ENCODE measurements at regions not wholly inside any gene's neighbourhood (a gene's known extent, or its start where the extent isn't known, plus 50 kb on each side); places are given as distances from the start of the nearest gene placed in this dataset.

DNA sequence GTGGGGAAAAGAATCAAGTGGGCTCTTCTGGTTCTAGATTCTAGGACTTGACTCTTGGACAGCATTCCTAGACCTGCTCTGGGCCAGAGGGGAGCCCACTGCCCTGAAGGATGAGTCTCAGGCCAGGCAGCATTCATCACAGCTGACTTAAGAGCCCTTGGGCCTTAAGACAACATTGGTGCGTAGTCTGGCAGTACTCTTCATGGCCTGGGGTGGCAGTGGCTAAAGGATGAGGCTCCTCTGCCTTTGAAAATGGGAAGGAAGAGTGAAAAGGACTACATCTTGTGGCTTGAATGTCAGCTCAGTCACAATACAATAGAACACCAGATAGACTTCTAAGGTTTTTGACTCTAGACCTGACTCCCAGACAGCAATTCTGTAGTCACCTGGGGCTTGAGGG is 1415.1 kb upstream of the PRMT6 start:
- no peak overlapping the region for H4K12ac ChIP-seq (ENCODE audit: low read depth, low read length)
- no peak overlapping the region for H4K91ac ChIP-seq (ENCODE audit: low read depth, low read length)
- H3K9ac ChIP-seq (ENCODE audit: low read length), result no peak overlapping the region
- WGBS (ENCODE audit: extremely low coverage, insufficient coverage, insufficient read length), result no CpG with 5 or more reads among the region's 1 CpG
- H3K14ac ChIP-seq (ENCODE audit: low read length), result no peak overlapping the region
- H3K4me1 ChIP-seq (ENCODE audit: control insufficient read depth in 1 of 2, insufficient read depth in 2 of 2, low read length in 2 of 2), result no peaks in the 10 kb centered on the region
- H3K79me1 ChIP-seq (ENCODE audit: low read length), result no peaks in the 10 kb centered on the region
- no peak overlapping the region for H2AK5ac ChIP-seq (ENCODE audit: low read length)
- H4K8ac ChIP-seq (ENCODE audit: low read depth, low read length), result no peak overlapping the region
- H3K27me3 ChIP-seq (ENCODE audit: insufficient read depth, low read length), result no peaks in the 10 kb centered on the region
- no peaks in the 10 kb centered on the region for H3K79me2 ChIP-seq (ENCODE audit: control insufficient read depth, insufficient read depth, low read length, poor library complexity)
- H3K27ac ChIP-seq (ENCODE audit: low read depth, low read length), result no peak overlapping the region
- H3K9me3 ChIP-seq (ENCODE audit: insufficient read depth, low read depth, low read length), result no peaks in the 10 kb centered on the region
- no peak overlapping the region for H2BK120ac ChIP-seq (ENCODE audit: insufficient read depth, low read length, poor library complexity)
- no peak overlapping the region for H3K4me2 ChIP-seq (ENCODE audit: low read length)
- H3K18ac ChIP-seq (ENCODE audit: low read length), result no peak overlapping the region
- no peak overlapping the region for H3K4me3 ChIP-seq (ENCODE audit: low read depth, low read length)
- H3K36me3 ChIP-seq (ENCODE audit: control insufficient read depth in 1 of 2, insufficient read depth in 2 of 2, low read length in 2 of 2), result no peaks in the 10 kb centered on the region
- H3K4ac ChIP-seq (ENCODE audit: low read depth, low read length), result no peak overlapping the region
- no peak for DNase-seq
- no peak overlapping the region for H3K23ac ChIP-seq (ENCODE audit: low read length)
- no peak overlapping the region for H2BK12ac ChIP-seq (ENCODE audit: low read length)
- H2BK5ac ChIP-seq (ENCODE audit: low read depth, low read length, poor library complexity), result no peak overlapping the region
- H2AFZ ChIP-seq (ENCODE audit: insufficient read depth, low read length, poor library complexity), result no peak overlapping the region

DNA sequence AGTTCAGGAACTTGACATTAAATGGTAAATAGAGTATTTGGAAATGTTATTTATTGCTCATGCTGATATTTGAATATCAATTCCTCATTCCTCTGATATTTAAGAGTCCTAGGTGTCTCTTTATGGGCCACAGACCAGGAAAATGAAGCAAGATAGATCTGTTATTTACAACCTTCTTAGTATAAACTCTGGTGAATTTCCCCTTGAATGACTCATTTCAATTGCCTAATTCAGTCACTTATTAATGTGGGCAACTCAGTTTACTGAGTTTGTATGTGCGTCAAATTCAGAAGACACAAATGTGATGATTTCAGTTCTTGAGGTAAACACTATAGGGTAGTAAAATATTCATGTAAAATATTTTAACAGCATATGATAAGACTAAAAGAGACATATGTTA is 1404.4 kb upstream of the PRMT6 start:
- Histone ChIP-seq H3K14ac (ENCODE audit: low read length) (no peak overlapping the region), H3K4me2 (ENCODE audit: low read length) (no peak overlapping the region), H3K4ac (ENCODE audit: low read depth, low read length) (no peak overlapping the region), H4K12ac (ENCODE audit: low read depth, low read length) (no peak overlapping the region), H3K27me3 (ENCODE audit: insufficient read depth, low read length) (no peaks in the 10 kb centered on the region), H2BK5ac (ENCODE audit: low read depth, low read length, poor library complexity) (no peak overlapping the region), H3K4me1 (ENCODE audit: control insufficient read depth in 1 of 2, insufficient read depth in 2 of 2, low read length in 2 of 2) (no peaks in the 10 kb centered on the region), H3K18ac (ENCODE audit: low read length) (no peak overlapping the region), H3K79me1 (ENCODE audit: low read length) (no peaks in the 10 kb centered on the region), H2AFZ (ENCODE audit: insufficient read depth, low read length, poor library complexity) (no peak overlapping the region), H3K9ac (ENCODE audit: low read length) (no peak overlapping the region), H2BK120ac (ENCODE audit: insufficient read depth, low read length, poor library complexity) (no peak overlapping the region), H2AK5ac (ENCODE audit: low read length) (no peak overlapping the region), H3K36me3 (ENCODE audit: control insufficient read depth in 1 of 2, insufficient read depth in 2 of 2, low read length in 2 of 2) (no peaks in the 10 kb centered on the region), H3K4me3 (ENCODE audit: low read depth, low read length) (no peak overlapping the region), H3K23ac (ENCODE audit: low read length) (no peak overlapping the region), H3K79me2 (ENCODE audit: control insufficient read depth, insufficient read depth, low read length, poor library complexity) (no peaks in the 10 kb centered on the region), H4K91ac (ENCODE audit: low read depth, low read length) (no peak overlapping the region), H3K27ac (ENCODE audit: low read depth, low read length) (no peak overlapping the region), H4K8ac (ENCODE audit: low read depth, low read length) (no peak overlapping the region), H2BK12ac (ENCODE audit: low read length) (no peak overlapping the region), H3K9me3 (ENCODE audit: insufficient read depth, low read depth, low read length) (no peaks in the 10 kb centered on the region)
- DNase-seq, result no peak
- WGBS (ENCODE audit: extremely low coverage, insufficient coverage, insufficient read length), result no CpG with 5 or more reads among the region's 1 CpG

DNA sequence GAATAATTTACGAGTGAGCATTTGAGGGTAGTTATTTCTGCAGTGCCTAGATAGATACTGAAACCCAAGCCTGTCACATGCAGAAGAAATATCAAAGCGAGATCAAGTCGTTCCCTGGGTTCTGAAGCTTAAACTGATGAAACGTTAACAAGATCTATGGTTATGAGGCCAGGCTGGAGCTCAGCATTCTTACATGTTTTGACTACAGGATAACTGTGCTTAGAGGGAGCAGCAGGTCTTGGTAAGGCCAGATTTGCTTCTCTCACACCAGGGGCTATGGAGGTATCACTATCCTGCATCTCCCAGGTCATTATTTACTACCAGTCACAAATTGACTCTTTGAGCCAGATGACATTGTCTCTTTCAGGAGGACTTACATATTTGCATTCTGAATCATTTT is 1401.4 kb upstream of the PRMT6 start:
- H2BK5ac ChIP-seq (ENCODE audit: low read depth, low read length, poor library complexity), result no peak overlapping the region
- no peak overlapping the region for H3K18ac ChIP-seq (ENCODE audit: low read length)
- no peak overlapping the region for H4K12ac ChIP-seq (ENCODE audit: low read depth, low read length)
- no peak overlapping the region for H3K14ac ChIP-seq (ENCODE audit: low read length)
- no peak for DNase-seq
- H3K4ac ChIP-seq (ENCODE audit: low read depth, low read length), result no peak overlapping the region
- H2AFZ ChIP-seq (ENCODE audit: insufficient read depth, low read length, poor library complexity), result no peak overlapping the region
- no peak overlapping the region for H3K23ac ChIP-seq (ENCODE audit: low read length)
- H3K4me1 ChIP-seq (ENCODE audit: control insufficient read depth in 1 of 2, insufficient read depth in 2 of 2, low read length in 2 of 2), result no peaks in the 10 kb centered on the region
- H3K27me3 ChIP-seq (ENCODE audit: insufficient read depth, low read length), result no peaks in the 10 kb centered on the region
- no peak overlapping the region for H4K8ac ChIP-seq (ENCODE audit: low read depth, low read length)
- no peak overlapping the region for H4K91ac ChIP-seq (ENCODE audit: low read depth, low read length)
- no peak overlapping the region for H2BK12ac ChIP-seq (ENCODE audit: low read length)
- H3K79me1 ChIP-seq (ENCODE audit: low read length), result no peaks in the 10 kb centered on the region
- H3K79me2 ChIP-seq (ENCODE audit: control insufficient read depth, insufficient read depth, low read length, poor library complexity), result no peaks in the 10 kb centered on the region
- no peak overlapping the region for H2BK120ac ChIP-seq (ENCODE audit: insufficient read depth, low read length, poor library complexity)
- H3K36me3 ChIP-seq (ENCODE audit: control insufficient read depth in 1 of 2, insufficient read depth in 2 of 2, low read length in 2 of 2), result no peaks in the 10 kb centered on the region
- no CpG with 5 or more reads among the region's 4 CpGs for WGBS (ENCODE audit: extremely low coverage, insufficient coverage, insufficient read length)
- H3K9ac ChIP-seq (ENCODE audit: low read length), result no peak overlapping the region
- no peaks in the 10 kb centered on the region for H3K9me3 ChIP-seq (ENCODE audit: insufficient read depth, low read depth, low read length)
- H3K4me2 ChIP-seq (ENCODE audit: low read length), result no peak overlapping the region
- no peak overlapping the region for H2AK5ac ChIP-seq (ENCODE audit: low read length)
- H3K27ac ChIP-seq (ENCODE audit: low read depth, low read length), result no peak overlapping the region
- no peak overlapping the region for H3K4me3 ChIP-seq (ENCODE audit: low read depth, low read length)

DNA sequence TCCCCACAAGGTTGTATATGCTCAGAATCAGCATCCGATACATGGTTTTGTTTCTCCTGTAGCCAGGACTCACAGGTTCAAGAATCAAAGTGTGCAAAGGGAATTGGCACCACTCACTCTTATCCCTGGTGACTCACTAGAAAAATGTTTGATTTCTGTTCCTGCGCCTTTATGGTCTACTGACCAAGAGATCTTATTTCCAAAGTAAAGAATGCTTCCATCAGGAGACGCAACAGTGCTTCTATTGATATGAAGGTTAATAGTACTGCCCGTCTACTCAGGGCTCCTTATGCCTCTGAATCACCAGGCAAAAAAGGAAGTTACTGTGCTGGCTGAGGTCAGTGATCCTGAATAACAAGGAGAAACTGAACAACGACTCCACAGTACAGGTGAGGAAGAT is 1392.0 kb upstream of the PRMT6 start:
- Histone ChIP-seq H2AK5ac (ENCODE audit: low read length) (no peak overlapping the region), H3K23ac (ENCODE audit: low read length) (no peak overlapping the region), H3K18ac (ENCODE audit: low read length) (no peak overlapping the region), H3K27ac (ENCODE audit: low read depth, low read length) (no peak overlapping the region), H3K79me1 (ENCODE audit: low read length) (no peaks in the 10 kb centered on the region), H3K36me3 (ENCODE audit: control insufficient read depth in 1 of 2, insufficient read depth in 2 of 2, low read length in 2 of 2) (no peaks in the 10 kb centered on the region), H3K14ac (ENCODE audit: low read length) (no peak overlapping the region), H3K4me2 (ENCODE audit: low read length) (no peak overlapping the region), H3K9ac (ENCODE audit: low read length) (no peak overlapping the region), H4K91ac (ENCODE audit: low read depth, low read length) (no peak overlapping the region), H3K4ac (ENCODE audit: low read depth, low read length) (no peak overlapping the region), H3K27me3 (ENCODE audit: insufficient read depth, low read length) (no peaks in the 10 kb centered on the region), H2BK12ac (ENCODE audit: low read length) (no peak overlapping the region), H2BK120ac (ENCODE audit: insufficient read depth, low read length, poor library complexity) (no peak overlapping the region), H3K4me1 (ENCODE audit: control insufficient read depth in 1 of 2, insufficient read depth in 2 of 2, low read length in 2 of 2) (no peaks in the 10 kb centered on the region), H3K4me3 (ENCODE audit: low read depth, low read length) (no peak overlapping the region), H3K9me3 (ENCODE audit: insufficient read depth, low read depth, low read length) (no peaks in the 10 kb centered on the region), H2AFZ (ENCODE audit: insufficient read depth, low read length, poor library complexity) (no peak overlapping the region), H2BK5ac (ENCODE audit: low read depth, low read length, poor library complexity) (no peak overlapping the region), H4K12ac (ENCODE audit: low read depth, low read length) (no peak overlapping the region), H3K79me2 (ENCODE audit: control insufficient read depth, insufficient read depth, low read length, poor library complexity) (no peaks in the 10 kb centered on the region), H4K8ac (ENCODE audit: low read depth, low read length) (no peak overlapping the region)
- WGBS (ENCODE audit: extremely low coverage, insufficient coverage, insufficient read length), result no CpG with 5 or more reads among the region's 5 CpGs
- no peak for DNase-seq

Measured in trophoblast cell (in vitro differentiated cells and primary cell).